NT2/D1 (cell line): ENCODE measurements at regions not wholly inside any gene's neighbourhood (a gene's known extent, or its start where the extent isn't known, plus 50 kb on each side); places are given as distances from the start of the nearest gene placed in this dataset.
"Not testable (repeated sequence)": the region's sequence is repeated elsewhere in the genome, so short reads cannot be mapped to it uniquely, and the experiment has no call there.

Source experiments
- DNase-seq: peaks from one replicate; pipeline ENCODE4 v3.0.0-alpha.2; 2011; ENCODE audit warnings: low read depth, low spot score
- H3K27me3 ChIP-seq: 2 replicates; pipeline ENCODE4 v1.6.0; 2011; ENCODE audit warnings: mild to moderate bottlenecking; ENCODE audit not compliant: insufficient read length, insufficient read depth
- H3K36me3 ChIP-seq: 2 replicates; pipeline ENCODE4 v1.6.1; 2011; ENCODE audit warnings: mild to moderate bottlenecking, low read length, mixed read lengths; ENCODE audit not compliant: insufficient read depth, insufficient read length
- H3K4me1 ChIP-seq: 2 replicates; pipeline ENCODE4 v1.5.1; 2011; ENCODE audit not compliant: insufficient read depth, insufficient read length
- H3K4me3 ChIP-seq: 2 replicates; pipeline ENCODE4 v1.5.1; 2011; ENCODE audit warnings: low read depth; ENCODE audit not compliant: insufficient read length
- H3K9ac ChIP-seq: 2 replicates; pipeline ENCODE4 v1.6.0; 2011; ENCODE audit warnings: low read depth; ENCODE audit not compliant: insufficient read length
- H3K9me3 ChIP-seq: 2 replicates; pipeline ENCODE4 v1.5.1; 2011; ENCODE audit warnings: mild to moderate bottlenecking, low read length; ENCODE audit not compliant: insufficient read depth
- SUZ12 ChIP-seq: IDR thresholded peaks from 2 replicates; pipeline ENCODE4 v1.6.1; 2011; ENCODE audit not compliant: insufficient read length, insufficient read depth; ENCODE audit errors: extremely low read depth
- YY1 ChIP-seq: IDR thresholded peaks from 2 replicates; pipeline ENCODE4 v1.6.1; 2011; ENCODE audit not compliant: insufficient read length, insufficient read depth
- ZNF274 ChIP-seq: IDR thresholded peaks from 2 replicates; pipeline ENCODE4 v1.6.1; 2011; ENCODE audit warnings: mild to moderate bottlenecking, low read depth, low read length

GRCh38 chr3:75906555-75907112 is 121.3 kb upstream of the ZNF717 start:
- Histone ChIP-seq H3K36me3 (no peaks in the 10 kb centered on the region), H3K9me3 (no peaks in the 10 kb centered on the region), H3K4me1 (no peaks in the 10 kb centered on the region), H3K9ac (peak overlapping the region; percentile 77), H3K4me3 (peak overlapping the region; percentile 81), H3K27me3 (peaks cover 21% of the 10 kb centered on the region)
- TF ChIP-seq SUZ12 (no peak), ZNF274 (no peak), YY1 (no peak)
- peak; percentile 49 for DNase-seq

- Histone ChIP-seq H3K36me3 (no peaks in the 10 kb centered on the region), H3K9ac (no peak overlapping the region), H3K9me3 (no peaks in the 10 kb centered on the region), H3K27me3 (no peaks in the 10 kb centered on the region), H3K4me1 (no peaks in the 10 kb centered on the region), H3K4me3 (no peak overlapping the region)
- TF ChIP-seq ZNF274 (no peak), YY1 (no peak), SUZ12 (no peak)
- DNase-seq = no peak
These were observed 128.5 kb upstream of the ZNF717 start for GRCh38 chr3:75913800-75914350.

- H3K36me3 ChIP-seq, H3K4me1 ChIP-seq, H3K9ac ChIP-seq, H3K4me3 ChIP-seq, DNase-seq, H3K27me3 ChIP-seq, H3K9me3 ChIP-seq: not testable (repeated sequence)
These were observed 129.4 kb upstream of the ZNF717 start for GRCh38 chr3:75914741-75915140.

DNA sequence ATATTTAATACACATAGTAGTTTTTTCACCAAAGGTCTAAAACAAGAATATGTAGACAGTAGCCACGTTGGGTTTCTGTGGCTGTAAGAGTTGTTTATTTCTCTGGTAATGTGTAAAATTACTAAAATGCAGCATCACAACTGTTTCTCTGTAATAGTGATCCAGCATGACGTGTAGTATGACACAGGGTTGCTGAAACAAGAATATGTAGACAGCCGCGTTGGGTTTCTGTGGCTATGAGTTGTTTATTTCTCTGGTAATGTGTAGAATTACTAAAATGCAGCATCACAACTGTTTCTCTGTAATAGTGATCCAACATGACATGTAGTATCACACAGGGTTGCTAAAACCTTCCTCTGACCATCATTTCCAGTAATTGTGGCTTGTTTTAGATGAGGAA is 153.6 kb upstream of the ZNF717 start:
- Histone ChIP-seq H3K9ac (no peak overlapping the region), H3K27me3 (no peaks in the 10 kb centered on the region), H3K36me3 (no peaks in the 10 kb centered on the region), H3K4me3 (no peak overlapping the region), H3K9me3 (no peaks in the 10 kb centered on the region), H3K4me1 (no peaks in the 10 kb centered on the region)
- DNase-seq = no peak
- TF ChIP-seq SUZ12 (no peak), ZNF274 (no peak), YY1 (no peak)

GRCh38 chr3:75951941-75952340 is 166.6 kb upstream of the ZNF717 start:
- DNase-seq = no peak
- Histone ChIP-seq H3K36me3 (no peaks in the 10 kb centered on the region), H3K9me3 (no peaks in the 10 kb centered on the region), H3K9ac (no peak overlapping the region), H3K4me3 (no peak overlapping the region), H3K4me1 (no peaks in the 10 kb centered on the region), H3K27me3 (no peaks in the 10 kb centered on the region)
- TF ChIP-seq ZNF274 = no peak
- TF ChIP-seq SUZ12 = no peak
- TF ChIP-seq YY1 = no peak

- peaks cover 12% of the 10 kb centered on the region for H3K9me3 ChIP-seq
- not testable (repeated sequence) for H3K4me3 ChIP-seq, H3K36me3 ChIP-seq, H3K27me3 ChIP-seq, H3K9ac ChIP-seq, H3K4me1 ChIP-seq, DNase-seq
These were observed 174.7 kb upstream of the ZNF717 start for GRCh38 chr3:75960031-75960430.

GRCh38 chr3:75962054-75962453 is 176.7 kb upstream of the ZNF717 start:
- H3K4me3 ChIP-seq, H3K9ac ChIP-seq, H3K36me3 ChIP-seq, H3K27me3 ChIP-seq, DNase-seq, H3K4me1 ChIP-seq: not testable (repeated sequence)
- H3K9me3 ChIP-seq = peaks cover 12% of the 10 kb centered on the region

- TF ChIP-seq YY1 = no peak
- no peak for TF ChIP-seq ZNF274
- TF ChIP-seq SUZ12 = no peak
- no peaks in the 10 kb centered on the region for H3K4me1 ChIP-seq
- no peak overlapping the region for H3K9ac ChIP-seq
- no peaks in the 10 kb centered on the region for H3K27me3 ChIP-seq
- H3K36me3 ChIP-seq = no peaks in the 10 kb centered on the region
- H3K4me3 ChIP-seq = no peak overlapping the region
- H3K9me3 ChIP-seq = peaks cover 7% of the 10 kb centered on the region; the same call in 1 of the 2 replicates
- DNase-seq = no peak
These were observed 181.7 kb upstream of the ZNF717 start for GRCh38 chr3:75967071-75967470.
